Activated CD4-positive, CD25-positive, alpha-beta regulatory T cell treated with anti-CD3 and anti-CD28 coated beads, Interleukin-2, amount 50 U/mL, for 72 hours (primary cell): ENCODE measurements at regions not wholly inside any gene's neighbourhood (a gene's known extent, or its start where the extent isn't known, plus 50 kb on each side); places are given as distances from the start of the nearest gene placed in this dataset.
"Not testable (repeated sequence)": the region's sequence is repeated elsewhere in the genome, so short reads cannot be mapped to it uniquely, and the experiment has no call there.

Experiments
- DNase-seq: peaks from one replicate; pipeline ENCODE4 v3.0.0; 2021

DNA sequence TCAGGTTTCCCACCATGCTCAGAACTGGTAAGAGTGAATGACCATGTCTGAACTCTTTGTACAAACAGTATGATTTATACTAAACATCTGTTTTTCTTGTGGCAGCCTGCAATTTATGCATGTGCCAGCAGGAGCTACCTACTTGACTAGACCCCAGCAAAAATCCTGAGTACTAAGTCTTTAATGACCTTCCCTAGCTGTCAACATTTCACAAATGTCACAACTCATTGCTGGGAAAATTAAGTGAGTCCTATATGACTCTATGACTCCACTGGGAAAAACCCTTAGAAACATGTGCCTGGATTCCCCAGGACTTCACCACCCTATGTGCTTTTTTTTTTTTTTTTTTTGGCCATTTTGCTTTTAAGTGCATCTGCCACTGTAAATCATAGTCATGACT, 1225.8 kb downstream of the SUCLG1 start:
- no peak for DNase-seq

DNA sequence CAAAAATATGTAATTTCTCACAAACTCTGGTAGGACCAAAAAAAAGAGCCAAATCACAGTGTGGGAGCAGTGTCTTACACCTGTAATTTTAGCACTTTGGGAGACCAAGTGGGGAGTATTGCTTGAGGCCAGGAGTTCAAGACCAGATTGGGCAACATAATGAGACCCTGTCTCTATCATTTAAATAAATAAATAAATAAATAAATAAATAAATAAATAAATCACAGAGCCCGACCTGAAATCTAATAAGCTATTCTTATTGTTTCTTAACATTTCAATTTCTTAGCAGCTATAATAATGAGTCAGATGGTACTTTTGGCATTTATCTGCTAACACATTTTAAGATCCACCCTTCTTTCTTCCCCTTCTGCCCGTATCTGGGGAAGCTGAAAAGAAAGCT, 1229.6 kb downstream of the SUCLG1 start:
- DNase-seq: no peak

DNA sequence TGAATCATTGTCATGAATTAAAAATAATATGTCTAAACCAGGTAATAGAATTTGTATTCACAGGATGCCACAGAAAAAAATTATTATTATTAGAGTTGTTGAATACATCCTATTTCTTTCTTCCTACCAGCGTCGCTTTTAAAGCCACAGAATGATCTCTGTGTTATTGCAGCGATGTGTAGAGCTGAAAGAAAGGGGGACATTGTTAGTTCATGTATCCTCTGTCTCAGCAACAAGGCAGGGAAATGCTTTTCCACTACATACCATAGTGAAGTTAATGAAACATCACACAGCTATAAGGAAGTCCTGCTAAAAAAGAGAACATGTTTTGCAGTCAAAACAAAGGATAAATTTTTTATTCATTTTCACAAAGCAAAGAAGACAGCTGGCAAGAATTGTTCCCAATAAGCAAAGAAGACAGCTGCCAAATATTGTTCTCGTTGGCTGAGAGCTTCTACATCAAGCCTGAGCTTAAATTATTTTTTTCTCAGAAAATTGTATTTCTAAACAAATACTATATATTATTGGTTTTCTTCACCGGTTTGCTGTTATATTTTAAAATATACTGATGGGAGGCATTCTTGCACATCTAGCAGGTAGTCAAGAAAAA, 1234.4 kb downstream of the SUCLG1 start:
- DNase-seq: no peak

DNA sequence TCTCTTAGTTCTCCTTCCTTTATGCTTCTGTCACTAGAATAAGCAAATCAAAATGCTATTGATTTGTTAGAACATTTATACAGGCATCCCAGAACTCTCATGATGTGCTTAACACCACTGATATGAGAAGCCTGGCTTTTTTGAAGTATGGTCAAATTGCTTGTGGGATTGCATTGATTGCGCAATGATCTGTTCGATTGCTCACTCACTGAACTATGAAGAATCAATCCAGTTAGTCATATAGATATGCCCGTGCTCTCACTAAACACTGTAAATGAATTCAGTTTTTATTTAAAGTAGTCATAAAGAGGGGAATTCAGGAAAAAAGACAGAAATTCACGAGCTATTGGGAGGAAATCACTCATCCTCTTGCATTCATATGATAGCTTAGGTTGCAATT, 1237.8 kb downstream of the SUCLG1 start:
- no peak for DNase-seq

DNA sequence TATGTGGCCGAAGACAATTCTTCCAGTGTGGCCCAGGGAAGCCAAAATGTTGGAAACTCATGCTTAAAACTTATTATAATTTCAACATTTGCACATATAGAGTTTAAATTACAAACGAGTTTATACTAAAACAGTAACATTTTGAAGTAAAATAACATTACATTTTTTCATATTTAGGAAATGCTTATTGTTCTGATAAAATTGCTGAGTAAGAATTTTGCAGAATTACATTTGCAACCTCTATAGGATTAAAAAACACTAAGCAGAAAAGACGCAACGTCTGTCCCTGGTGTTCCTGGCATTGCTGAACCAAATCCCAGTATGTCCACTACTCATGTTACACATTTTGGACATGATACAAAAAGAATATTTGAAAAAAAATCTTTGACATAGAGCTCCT, 1241.2 kb downstream of the SUCLG1 start:
- no peak for DNase-seq

DNA sequence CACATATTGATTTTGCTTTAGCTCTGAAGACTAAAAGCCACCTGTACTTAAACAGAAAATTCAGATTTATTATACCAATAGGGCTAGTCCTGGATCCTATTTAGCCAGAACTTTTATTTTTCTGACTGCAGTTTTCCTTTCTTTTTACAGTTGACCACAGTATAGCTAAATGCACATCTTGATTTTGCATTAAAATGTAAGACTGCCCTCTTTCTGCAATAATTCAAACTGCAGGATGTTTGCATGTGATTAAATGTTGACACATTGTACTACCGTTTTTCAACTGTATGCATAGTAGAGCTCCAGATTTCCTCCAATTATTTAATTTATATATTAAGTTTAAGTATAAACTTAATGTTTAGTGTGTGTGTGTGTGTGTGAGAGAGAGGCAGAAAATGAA, 1262.9 kb downstream of the SUCLG1 start:
- DNase-seq: no peak

DNA sequence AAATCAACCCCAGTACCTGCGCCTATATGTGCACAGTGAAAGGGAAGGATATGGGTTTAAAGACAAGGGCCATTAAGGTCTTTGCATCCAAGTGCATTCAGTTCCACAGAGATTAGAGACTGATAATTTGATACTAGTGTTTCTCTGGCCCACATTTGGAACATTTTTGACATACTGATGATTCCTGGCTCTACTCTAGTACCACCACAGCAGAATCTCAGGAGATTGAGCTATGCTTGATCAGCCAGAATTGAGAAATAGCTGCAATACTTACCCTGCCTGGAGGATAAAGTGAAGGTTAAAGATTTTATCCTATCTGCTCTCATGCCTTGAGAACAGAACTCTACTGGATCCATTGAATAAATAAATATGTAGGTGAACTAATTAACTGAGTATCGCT, 1267.8 kb downstream of the SUCLG1 start:
- DNase-seq: no peak

DNA sequence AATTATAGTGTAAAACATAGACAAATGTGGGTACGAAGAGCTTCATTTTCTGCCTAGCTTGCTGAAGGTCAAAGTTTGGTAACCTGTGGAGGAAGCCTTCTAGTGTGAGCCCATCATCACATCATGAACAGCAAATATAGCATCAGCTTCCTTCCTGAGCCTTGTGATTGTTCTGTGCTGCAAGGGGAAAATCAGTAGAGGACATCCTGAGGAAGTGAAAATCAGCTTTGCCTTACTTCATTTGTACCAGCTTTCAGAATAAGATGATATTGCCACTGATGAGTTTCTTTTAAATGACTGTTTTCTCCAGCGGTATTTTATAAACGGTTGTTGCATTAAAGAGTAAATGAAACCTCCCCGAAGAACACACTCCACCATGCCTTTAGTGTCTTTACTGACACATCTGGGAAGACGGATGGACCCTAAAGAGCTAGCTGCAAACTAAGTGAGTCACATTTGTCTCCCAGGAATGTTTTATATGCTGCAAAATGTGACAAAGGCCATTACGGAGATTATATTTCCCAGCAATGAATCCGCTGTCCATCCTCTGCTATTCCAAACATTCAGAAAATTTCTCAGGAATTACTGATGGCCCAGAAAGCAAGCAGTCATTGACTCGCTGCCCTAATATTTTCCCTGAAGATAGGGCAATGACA, 1272.8 kb downstream of the SUCLG1 start:
- DNase-seq: no peak

DNA sequence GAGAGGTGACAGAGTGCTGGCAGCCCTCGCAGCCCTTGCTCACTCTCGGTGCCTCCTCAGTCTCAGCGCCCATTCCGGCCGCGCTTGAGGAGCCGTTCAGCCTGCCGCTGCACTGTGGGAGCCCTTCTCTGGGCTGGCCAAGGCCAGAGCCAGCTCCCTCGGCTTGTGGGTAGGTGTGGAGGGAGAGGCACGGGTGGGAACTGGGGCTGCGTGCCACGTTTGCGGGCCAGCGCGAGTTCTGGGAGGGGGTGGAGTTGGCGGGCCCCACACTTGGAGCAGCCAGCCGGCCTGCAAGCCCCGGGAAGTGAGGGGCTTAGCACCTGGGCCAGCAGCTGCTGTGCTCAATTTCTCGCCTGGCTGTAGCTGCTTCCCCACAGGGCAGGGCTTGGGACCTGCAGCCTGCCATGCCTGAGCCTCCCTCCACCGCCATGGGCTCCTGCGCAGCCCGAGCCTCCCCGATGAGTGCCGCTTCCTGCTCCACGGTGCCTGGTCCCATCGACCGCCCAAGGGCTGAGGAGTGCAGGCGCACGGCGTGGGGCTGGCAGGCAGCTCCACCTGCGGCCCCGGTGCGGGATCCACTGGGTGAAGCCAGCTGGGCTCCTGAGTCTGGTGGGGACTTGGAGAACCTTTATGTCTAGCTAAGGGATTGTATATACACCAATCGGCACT, 1278.1 kb downstream of the SUCLG1 start:
- DNase-seq: not testable (repeated sequence)

DNA sequence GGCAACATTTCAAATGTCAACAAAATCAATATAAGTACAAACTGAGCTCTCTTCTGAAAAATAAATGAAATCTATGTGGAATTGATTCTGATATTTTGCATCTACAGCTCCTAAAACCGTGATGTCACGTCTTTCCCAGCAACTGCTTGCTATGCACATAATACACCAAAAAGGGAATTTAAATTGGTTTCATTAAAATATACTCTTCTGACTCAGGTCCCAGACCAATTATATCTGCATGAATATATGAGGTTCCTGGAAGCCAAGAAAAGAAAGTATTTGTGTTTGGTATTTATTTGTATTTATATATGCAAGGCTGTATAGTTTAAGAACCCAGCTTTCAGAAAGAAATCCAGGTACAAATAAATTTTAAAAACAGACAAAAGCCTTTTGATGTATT, 1282.5 kb downstream of the SUCLG1 start:
- no peak for DNase-seq

DNA sequence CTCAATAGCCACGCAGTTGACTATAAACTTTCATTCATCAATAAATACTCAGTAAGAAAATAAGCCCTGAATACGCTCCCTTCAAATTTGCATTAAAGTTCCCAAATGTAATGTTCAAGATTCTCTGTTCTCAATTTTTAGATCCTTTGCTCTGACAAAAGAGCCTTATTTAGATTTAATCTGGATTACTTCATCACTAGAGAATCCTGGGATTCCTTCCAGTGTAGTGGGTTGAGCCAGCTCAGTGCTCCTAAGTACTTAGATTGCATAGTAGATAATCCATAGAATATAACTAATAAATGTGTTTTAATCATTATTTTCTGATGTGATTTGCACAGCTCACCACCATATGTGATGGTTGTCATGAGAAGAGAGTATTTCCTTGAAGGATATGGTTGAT, 1286.2 kb downstream of the SUCLG1 start:
- DNase-seq: no peak

DNA sequence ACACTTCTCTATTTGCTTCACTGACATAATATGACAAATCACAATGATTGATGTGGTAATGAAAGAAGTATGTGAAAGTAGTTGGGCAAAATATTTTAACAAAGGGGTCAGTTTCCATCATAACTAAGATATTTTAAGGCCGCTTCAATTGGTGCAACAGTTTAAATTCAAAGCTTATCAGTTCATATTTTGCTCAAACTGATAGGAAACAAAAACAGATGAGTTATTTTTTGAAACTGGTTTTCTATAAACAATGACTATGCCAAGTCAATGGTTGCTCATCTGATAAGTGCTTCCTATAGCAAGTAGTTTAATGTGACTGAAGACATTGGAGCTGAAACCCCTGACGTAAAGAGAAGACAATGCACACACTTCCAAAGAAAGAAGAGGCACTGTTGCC, 1290.7 kb downstream of the SUCLG1 start:
- no peak for DNase-seq

DNA sequence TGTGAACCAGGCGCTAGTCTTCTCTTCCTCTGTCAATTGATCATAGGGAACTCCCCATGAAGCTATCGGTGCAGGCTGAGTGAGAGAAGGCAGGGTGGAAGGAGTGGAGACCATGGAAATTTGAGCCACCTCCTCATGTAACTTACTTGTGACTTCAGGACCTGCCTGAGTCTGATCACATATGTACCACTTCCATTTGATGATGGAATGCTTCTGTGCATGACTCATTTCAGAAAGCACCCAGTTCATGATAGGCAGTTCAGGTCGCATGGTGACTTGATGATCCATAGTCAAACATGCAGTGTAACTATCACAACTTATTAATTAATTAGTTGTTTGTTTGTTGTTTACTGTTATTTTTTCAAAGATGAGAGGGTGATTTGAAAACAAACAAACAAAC, 1296.7 kb downstream of the SUCLG1 start:
- DNase-seq: no peak

DNA sequence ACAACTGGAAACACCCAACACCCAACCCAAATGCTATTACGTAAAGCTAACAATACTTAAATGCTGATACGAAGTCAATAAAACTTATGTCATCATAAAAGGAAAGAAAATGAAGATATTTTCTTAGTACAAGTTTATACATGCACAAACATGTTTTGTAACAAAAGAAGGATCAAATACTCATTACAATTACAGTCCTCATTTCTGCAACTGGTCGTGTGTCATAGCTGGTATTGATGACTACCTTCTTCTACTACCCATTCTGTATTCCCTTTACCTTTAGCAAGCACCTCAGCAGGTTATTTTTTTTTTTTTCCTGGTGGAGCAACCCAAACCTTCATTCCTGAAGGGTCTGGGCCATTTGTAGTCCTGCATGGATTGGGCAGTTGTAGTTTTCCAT, 1298.5 kb downstream of the SUCLG1 start:
- DNase-seq: no peak

DNA sequence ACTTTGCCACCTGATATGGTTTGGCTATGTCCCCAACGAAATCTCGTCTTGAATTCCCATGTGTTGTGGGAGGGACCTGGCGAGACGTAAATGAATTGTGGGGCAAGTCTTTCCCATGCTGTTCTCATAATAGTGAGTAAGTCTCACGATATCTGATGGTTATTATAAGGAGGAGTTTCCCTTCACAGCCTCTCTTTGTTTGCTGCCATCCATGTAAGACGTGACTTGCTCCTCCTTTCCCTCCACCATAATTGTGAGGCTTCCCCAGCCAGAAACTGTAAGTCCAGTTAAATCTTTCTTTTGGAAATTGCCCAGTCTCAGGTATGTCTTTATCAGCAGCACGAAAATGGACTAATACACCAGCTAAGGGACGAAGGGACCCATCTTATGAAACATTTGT, 1303.3 kb downstream of the SUCLG1 start:
- DNase-seq: no peak

DNA sequence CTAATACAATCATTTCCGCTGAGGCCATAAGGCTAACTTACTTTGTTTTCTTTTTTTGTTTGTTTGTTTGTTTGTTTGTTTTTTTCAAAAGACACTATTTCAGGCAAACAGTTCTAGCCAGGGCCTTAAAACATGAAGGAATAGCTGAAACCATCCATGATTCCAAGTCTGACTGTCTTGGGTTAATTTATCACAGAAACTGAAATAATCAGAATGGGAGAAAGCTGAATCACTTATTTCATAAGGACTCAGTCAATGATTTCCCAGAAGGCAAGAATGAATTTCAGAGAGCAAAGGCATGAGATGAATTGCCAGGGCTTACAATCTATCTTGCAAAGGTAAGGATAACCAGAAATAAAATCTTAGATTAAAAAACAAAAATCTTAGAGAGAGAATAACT, 1315.1 kb downstream of the SUCLG1 start:
- DNase-seq: no peak

DNA sequence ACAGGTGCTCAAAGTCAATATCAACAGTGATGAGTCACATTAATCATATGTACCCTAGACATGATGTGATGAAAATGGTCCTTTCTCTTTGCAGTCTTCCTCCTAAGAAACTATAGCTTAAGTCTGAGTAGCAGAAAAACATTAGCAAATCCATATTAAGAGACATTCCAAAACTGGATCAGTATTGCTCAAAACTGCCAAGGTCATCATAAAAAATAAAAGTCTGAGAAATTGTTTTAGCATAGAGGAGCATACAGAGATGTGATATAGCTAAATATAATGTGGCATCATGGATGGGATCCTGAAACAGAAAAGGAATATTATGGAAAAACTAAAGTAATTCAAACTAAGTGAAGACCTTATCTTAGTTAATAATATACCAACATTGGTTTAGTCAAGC, 1316.1 kb downstream of the SUCLG1 start:
- no peak for DNase-seq

DNA sequence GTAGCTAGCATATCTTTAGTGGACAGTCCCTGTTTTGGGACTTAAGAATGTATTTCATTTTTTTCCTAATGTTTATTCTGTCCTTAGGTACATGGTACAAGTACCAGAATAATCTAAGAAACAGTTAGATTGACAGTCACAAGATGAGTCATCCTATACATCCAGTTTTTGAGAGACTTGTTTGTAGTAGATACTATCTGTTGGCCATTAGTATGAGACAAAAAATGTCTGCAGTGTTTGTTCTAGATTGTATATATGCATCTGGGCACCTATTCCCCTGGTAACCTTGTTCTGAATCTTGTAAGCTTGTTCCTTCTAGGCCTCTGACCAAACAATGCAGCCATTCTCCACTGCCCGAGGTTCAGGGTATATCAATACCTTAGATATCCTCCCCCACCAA, 1343.5 kb downstream of the SUCLG1 start:
- no peak for DNase-seq

DNA sequence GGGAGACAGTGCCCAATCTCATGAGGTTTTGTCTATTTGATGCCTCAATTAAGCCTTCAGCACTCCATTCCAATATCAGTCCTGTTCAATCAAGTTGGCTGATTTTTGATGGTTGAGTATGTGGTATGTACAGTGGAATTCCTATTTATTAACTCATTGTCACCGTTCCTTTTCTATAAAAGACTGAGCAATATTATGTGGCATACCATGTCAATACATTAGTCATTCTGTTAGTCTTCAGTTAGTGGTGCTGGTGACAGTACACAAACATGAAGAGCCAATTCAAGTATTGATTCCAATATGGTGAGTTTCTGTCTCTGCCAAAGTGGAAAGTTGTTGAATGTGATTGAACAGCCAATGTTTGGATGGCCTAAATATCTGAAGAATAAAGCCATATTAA, 1343.9 kb downstream of the SUCLG1 start:
- DNase-seq: no peak

DNA sequence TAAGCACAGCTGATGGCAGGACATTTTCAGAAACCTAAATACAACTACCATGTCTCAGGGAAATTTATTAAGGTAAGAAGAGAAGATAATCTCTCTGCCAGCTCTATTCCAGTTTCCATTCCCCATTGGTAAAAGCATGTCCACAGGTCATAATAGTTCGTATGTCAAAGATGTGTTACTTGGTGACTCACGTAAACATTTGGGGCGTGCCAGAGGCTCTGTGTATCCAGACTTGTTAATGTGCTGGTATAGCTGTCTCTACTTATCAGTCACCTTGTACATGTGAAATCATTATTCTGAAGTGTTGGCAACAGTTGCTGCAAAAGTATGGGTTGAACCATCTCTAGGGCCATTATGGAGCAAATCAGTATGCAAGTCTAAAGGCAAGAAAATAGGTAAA, 1345.1 kb downstream of the SUCLG1 start:
- no peak for DNase-seq

DNA sequence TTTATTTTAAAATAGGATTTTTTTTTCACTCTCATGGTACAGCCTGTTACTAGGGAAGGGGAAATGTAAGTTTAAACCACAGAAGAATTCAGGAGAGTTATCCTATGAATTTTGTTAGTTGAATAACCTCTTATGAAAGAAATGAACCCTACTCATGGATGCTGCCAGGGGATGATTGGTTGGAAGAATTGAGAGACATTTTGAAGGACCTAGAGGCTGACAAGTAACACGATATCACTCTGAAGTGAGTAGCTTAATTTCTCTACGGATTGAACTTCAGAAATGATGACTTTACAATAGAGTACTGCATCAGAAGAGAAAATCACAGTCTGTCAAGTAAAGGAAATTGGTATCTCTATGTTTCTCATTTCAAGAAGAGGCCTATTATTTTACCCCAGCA, 1346.2 kb downstream of the SUCLG1 start:
- DNase-seq: no peak

DNA sequence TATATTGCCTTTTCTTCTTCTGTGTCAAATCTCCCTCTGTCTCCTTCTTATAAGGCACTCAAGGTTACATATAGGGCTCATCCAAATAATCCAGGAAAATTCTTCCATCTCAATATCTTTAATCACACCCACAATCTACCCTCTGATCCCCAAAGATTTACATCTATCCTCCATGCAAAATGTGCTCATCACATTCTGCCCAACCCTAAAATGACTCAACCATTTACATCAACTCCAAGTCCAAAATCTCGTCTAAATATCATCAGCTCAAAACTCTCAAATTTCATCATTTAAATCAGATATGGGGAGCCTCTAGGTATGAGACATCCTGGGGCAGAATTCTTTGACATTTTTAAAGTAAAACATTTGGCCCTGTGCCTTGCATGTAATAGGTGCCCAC, 1349.8 kb downstream of the SUCLG1 start:
- no peak for DNase-seq

DNA sequence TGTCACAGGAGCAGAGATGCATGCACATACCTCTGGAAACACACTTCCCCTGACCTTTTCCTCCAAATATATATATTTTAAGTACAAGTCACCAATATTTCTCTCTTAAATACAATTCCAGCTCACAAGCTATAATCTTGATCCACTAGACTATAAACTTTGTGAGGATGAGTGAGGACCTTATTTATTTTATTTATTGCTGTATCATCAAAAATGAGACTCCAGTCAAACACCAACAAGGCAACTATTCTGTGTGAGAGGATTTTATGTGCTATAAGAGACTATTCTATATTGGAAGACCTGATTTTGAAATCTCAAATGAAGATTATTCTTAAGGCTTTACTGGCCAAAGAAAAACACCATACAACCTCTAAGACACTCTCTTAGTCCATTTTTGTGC, 1352.2 kb downstream of the SUCLG1 start:
- no peak for DNase-seq

DNA sequence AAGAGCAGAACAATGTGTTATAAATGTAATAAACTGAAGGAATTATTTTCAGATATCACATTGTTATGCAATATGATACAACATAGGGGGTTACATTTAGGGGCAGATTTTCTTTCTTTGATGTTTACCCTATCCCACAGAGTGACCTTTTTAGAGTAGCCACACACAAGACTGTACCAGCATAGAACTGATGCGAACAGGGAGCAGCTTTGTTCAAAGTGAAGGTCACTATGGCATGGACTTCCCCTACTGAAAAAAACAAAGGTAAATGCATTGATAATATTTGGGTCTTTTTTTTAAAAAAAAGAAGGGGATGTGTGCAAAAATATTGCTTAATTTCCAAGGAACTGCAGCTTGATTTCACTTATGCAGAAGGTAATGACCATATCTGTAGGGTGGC, 1354.9 kb downstream of the SUCLG1 start:
- DNase-seq: no peak

DNA sequence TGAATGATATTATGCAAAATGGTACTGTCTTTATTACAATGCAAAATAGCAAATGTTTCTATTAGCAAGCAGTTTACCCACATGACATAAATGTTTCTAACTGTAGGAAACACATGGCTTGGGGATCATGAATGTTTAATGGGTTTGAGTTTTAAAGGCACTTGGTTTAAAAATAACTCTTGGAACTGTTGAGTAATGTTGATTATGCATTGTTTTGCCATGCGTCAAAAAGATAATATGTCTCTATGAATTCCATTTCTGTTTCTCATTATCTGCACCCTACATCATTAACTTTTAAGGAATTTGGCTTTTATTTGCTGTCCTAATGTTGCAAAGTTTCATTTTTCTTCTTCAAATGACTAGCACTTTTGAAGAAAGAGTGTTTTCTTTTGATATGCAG, 1355.5 kb downstream of the SUCLG1 start:
- DNase-seq: no peak
